ENCODE measurements at regions not wholly inside any gene's neighbourhood (a gene's known extent, or its start where the extent isn't known, plus 50 kb on each side); places are given as distances from the start of the nearest gene placed in this dataset.

DNA sequence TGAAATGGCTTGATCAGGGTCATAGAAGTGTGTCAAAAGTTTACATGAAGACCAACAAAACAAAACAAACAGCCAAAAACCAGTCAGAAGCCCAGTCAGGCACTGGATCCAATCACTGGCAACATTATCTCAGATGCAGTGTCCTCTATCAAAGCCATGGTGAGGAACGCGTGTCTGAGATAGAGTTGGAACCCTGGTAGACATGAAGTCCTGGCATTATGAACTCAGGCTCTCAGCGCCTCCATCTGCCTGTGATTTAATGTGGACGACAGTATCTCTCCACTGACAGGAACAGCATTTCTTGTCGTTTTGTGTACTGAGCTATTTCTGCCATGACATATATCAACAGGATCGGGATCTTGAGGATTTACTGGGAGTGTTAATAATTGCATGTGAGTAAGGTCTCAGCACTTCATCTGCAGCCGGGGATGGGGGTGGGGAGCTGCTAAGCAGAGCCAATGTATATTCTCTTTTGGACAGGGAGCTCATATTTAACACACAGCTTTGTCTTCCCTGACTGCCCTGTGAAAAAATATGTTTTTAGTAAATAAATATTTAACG lies 1120.0 kb downstream of the IGSF11 start:
- ATAC-seq (ENCODE audit: low read depth) (no peak), DNase-seq (no peak)
- no peak overlapping the region for H3K4me3 Mint-ChIP-seq
- H3K27me3 Mint-ChIP-seq, result no peaks in the 10 kb centered on the region
- H3K27ac Mint-ChIP-seq, result no peak overlapping the region
- no peaks in the 10 kb centered on the region for H3K36me3 Mint-ChIP-seq (ENCODE audit: low read depth)
- intact Hi-C loops (cut with micrococcal nuclease), result no loop called here
- CTCF ChIA-PET, result no interaction called here
- H3K9me3 Mint-ChIP-seq, result no peaks in the 10 kb centered on the region
- POLR2A ChIA-PET, result no interaction called here
- TF ChIP-seq, protein P1, sequence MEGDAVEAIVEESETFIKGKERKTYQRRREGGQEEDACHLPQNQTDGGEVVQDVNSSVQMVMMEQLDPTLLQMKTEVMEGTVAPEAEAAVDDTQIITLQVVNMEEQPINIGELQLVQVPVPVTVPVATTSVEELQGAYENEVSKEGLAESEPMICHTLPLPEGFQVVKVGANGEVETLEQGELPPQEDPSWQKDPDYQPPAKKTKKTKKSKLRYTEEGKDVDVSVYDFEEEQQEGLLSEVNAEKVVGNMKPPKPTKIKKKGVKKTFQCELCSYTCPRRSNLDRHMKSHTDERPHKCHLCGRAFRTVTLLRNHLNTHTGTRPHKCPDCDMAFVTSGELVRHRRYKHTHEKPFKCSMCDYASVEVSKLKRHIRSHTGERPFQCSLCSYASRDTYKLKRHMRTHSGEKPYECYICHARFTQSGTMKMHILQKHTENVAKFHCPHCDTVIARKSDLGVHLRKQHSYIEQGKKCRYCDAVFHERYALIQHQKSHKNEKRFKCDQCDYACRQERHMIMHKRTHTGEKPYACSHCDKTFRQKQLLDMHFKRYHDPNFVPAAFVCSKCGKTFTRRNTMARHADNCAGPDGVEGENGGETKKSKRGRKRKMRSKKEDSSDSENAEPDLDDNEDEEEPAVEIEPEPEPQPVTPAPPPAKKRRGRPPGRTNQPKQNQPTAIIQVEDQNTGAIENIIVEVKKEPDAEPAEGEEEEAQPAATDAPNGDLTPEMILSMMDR (IDR thresholded peaks at IDR 0.05), result no peak
- H3K4me1 Mint-ChIP-seq, result no peaks in the 10 kb centered on the region

DNA sequence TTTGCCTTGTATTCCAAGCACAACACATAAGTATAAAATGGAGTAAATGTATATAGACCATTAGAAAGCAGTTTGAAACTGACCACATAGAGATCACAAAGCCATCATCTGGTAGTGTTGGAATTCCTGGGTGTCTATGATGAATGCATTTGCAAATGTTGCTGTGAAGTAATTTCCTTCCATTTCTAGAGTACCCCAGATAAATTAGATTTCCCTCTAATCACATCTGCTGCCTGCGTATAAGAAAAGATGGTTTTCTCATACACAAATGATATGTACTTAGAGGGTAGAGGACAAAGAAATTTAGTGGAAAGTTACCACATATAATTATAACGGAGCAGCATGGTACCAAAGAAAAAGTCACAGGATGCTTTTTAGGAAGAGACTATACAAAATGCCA lies 1117.8 kb downstream of the IGSF11 start:
- no peak overlapping the region for H3K27ac Mint-ChIP-seq
- DNase-seq (no peak), ATAC-seq (ENCODE audit: low read depth) (no peak)
- no peaks in the 10 kb centered on the region for H3K36me3 Mint-ChIP-seq (ENCODE audit: low read depth)
- no peaks in the 10 kb centered on the region for H3K4me1 Mint-ChIP-seq
- TF ChIP-seq, protein P1 (IDR thresholded peaks at IDR 0.05), result no peak
- H3K27me3 Mint-ChIP-seq, result no peaks in the 10 kb centered on the region
- POLR2A ChIA-PET, result no interaction called here
- H3K4me3 Mint-ChIP-seq, result no peak overlapping the region
- H3K9me3 Mint-ChIP-seq, result no peaks in the 10 kb centered on the region
- CTCF ChIA-PET, result no interaction called here
- intact Hi-C loops (cut with micrococcal nuclease), result no loop called here

DNA sequence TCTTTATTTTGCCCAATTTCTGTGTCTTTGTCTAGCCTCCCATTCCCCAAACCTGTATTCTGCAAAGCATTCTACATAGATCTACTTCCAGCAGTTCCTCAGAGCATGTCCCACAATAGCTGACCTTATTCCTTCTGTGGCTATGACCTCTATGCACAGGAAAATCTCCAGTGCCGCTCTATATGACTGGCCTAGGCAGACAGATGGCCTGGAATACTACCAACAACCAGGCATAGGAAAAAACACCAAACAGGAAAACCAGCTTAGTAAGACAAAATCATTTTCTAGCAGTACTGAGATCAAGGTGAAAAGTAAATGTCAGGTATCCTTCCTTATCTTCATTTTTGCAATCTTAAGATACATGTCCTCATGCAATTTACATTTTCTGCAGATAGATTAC lies 1115.0 kb downstream of the IGSF11 start:
- Mint-ChIP-seq H3K27me3 (peaks cover 2% of the 10 kb centered on the region), H3K27ac (no peak overlapping the region), H3K4me3 (no peak overlapping the region), H3K4me1 (no peaks in the 10 kb centered on the region), H3K9me3 (no peaks in the 10 kb centered on the region), H3K36me3 (ENCODE audit: low read depth) (no peaks in the 10 kb centered on the region)
- POLR2A ChIA-PET, result no interaction called here
- TF ChIP-seq, protein P1 (IDR thresholded peaks at IDR 0.05), result no peak
- intact Hi-C loops (cut with micrococcal nuclease), result no loop called here
- ATAC-seq (ENCODE audit: low read depth) (no peak), DNase-seq (no peak)
- CTCF ChIA-PET, result no interaction called here

DNA sequence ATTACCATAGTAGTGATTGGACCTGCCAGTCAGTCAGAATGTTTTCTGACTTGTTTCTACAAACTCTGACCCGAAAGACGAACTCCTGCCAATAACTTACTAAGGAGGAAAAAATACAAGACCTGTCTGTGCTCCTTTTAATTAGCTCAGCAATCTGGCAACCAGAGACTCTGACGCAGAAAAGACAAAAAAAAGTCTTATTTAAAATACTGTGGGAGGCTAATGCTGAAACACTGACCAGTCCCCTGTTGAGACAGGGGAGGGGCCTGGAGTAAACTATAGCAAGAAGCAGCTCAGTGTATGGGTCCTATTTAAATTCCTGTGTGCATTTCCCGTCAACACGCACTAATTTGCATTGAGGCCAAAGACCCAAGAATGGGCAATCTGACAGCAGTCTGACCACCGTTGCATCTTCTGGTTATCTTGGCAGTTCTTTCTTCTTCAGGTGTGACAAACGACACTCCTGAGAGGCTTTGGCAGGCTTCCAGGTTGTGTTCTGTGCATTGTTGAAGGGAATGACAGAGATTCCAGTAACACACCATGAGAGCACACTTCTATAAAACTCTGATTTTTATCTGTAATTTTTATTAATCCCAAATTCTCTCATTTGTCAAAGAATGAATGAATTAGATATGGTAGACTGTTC lies 1114.3 kb downstream of the IGSF11 start:
- CTCF ChIA-PET, result no interaction called here

DNA sequence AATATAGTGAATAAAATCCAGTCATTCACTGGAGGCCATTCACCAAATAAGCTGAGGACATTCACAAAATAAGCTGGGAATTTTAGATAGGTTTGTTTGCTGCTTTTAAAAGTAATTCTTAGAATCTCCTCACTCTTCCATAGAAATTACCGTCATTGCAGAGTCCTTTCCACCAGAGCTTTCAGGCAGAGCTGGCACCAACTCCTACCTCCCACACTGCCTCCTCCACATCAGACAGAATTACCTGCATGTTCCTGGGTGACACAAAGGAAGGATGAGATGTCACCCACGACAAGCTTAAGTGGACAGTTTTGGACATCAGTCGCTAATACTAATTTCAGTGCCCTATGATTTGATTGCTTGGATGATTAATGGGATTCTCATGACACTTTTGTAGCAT lies 1113.2 kb downstream of the IGSF11 start:
- no peaks in the 10 kb centered on the region for H3K4me1 Mint-ChIP-seq
- H3K9me3 Mint-ChIP-seq, result no peaks in the 10 kb centered on the region
- TF ChIP-seq, protein P1 (IDR thresholded peaks at IDR 0.05), result no peak
- intact Hi-C loops (cut with micrococcal nuclease), result no loop called here
- CTCF ChIA-PET, result no interaction called here
- H3K27ac Mint-ChIP-seq, result no peak overlapping the region
- H3K27me3 Mint-ChIP-seq, result peaks cover 2% of the 10 kb centered on the region
- DNase-seq, result no peak
- no peak overlapping the region for H3K4me3 Mint-ChIP-seq
- POLR2A ChIA-PET, result no interaction called here
- no peaks in the 10 kb centered on the region for H3K36me3 Mint-ChIP-seq (ENCODE audit: low read depth)
- no peak for ATAC-seq (ENCODE audit: low read depth)

More for the DNA sequence above, 1114.3 kb downstream of the IGSF11 start:
- Mint-ChIP-seq H3K4me3 (no peak overlapping the region), H3K4me1 (no peaks in the 10 kb centered on the region), H3K36me3 (ENCODE audit: low read depth) (no peaks in the 10 kb centered on the region), H3K27me3 (peaks cover 2% of the 10 kb centered on the region), H3K27ac (no peak overlapping the region), H3K9me3 (no peaks in the 10 kb centered on the region)
- intact Hi-C loops (cut with micrococcal nuclease), result no loop called here
- TF ChIP-seq, protein P1 (IDR thresholded peaks at IDR 0.05), result no peak
- DNase-seq, result no peak
- POLR2A ChIA-PET, result no interaction called here
- no peak for ATAC-seq (ENCODE audit: low read depth)
